AG04449 (cell line): ENCODE measurements at regions not wholly inside any gene's neighbourhood (a gene's known extent, or its start where the extent isn't known, plus 50 kb on each side); places are given as distances from the start of the nearest gene placed in this dataset.

Experiments used
- CTCF ChIA-PET: fragments of 350-600 bp; formaldehyde crosslinking; extraction: SDS; loops from one replicate; lab custom pipeline; 2021; ENCODE audit warnings: antibody characterized with exemption; lab: Yijun Ruan, JAX
- POLR2A ChIA-PET: fragments of 400-600, 350-600 bp; formaldehyde crosslinking; extraction: SDS; loops from one replicate; lab custom pipeline; 2020; ENCODE audit warnings: antibody characterized with exemption, inconsistent platforms; lab: Yijun Ruan, JAX
- DNase-seq: peaks from one replicate; pipeline ENCODE4 v3.0.0-alpha.2; 2010; ENCODE audit warnings: low read depth, low spot score
- H3K4me3 ChIP-seq: 2 replicates; pipeline ENCODE4 v1.5.1; 2011; ENCODE audit warnings: low read depth, mild to moderate bottlenecking, control low read depth, low read length
- CTCF ChIP-seq: IDR thresholded peaks from one replicate; pipeline ENCODE4 v1.5.1; 2011; ENCODE audit warnings: mild to moderate bottlenecking, moderate library complexity, low read length, control low read depth, inconsistent platforms; ENCODE audit not compliant: insufficient read depth; ENCODE audit errors: missing control alignments

GRCh38 chr13:89269737-89270136 lies 1598.6 kb downstream of the SLITRK5 start:
- no peak for DNase-seq
- ChIA-PET CTCF (no interaction called here), POLR2A (no interaction called here)
- no peak overlapping the region for H3K4me3 ChIP-seq
- TF ChIP-seq CTCF, result no peak

- no peak for DNase-seq
- POLR2A ChIA-PET, result no interaction called here
- no peak overlapping the region for H3K4me3 ChIP-seq
- TF ChIP-seq CTCF, result no peak
- CTCF ChIA-PET, result no interaction called here
Observed at GRCh38 chr13:89270736-89271135, 1599.6 kb downstream of the SLITRK5 start.

- ChIA-PET POLR2A (no interaction called here), CTCF (no interaction called here)
- H3K4me3 ChIP-seq, result no peak overlapping the region
- DNase-seq, result no peak
- no peak for TF ChIP-seq CTCF
Observed at GRCh38 chr13:89279374-89279773, 1608.2 kb downstream of the SLITRK5 start.

GRCh38 chr13:89281331-89281730 lies 1610.2 kb downstream of the SLITRK5 start:
- H3K4me3 ChIP-seq, result no peak overlapping the region
- CTCF ChIA-PET, result no interaction called here
- TF ChIP-seq CTCF, result no peak
- POLR2A ChIA-PET, result no interaction called here
- DNase-seq, result no peak

- ChIA-PET CTCF (no interaction called here), POLR2A (no interaction called here)
- no peak for DNase-seq
- no peak for TF ChIP-seq CTCF
- no peak overlapping the region for H3K4me3 ChIP-seq
Observed at GRCh38 chr13:89282241-89282640, 1611.1 kb downstream of the SLITRK5 start.

- no peak for DNase-seq
- ChIA-PET POLR2A (no interaction called here), CTCF (no interaction called here)
- H3K4me3 ChIP-seq, result no peak overlapping the region
- no peak for TF ChIP-seq CTCF
Observed at GRCh38 chr13:89287381-89287780, 1616.2 kb downstream of the SLITRK5 start.
